ENCODE measurements at regions not wholly inside any gene's neighbourhood (a gene's known extent, or its start where the extent isn't known, plus 50 kb on each side); places are given as distances from the start of the nearest gene placed in this dataset.

- CTCF ChIA-PET (ENCODE audit: partially characterized antibody): interaction anchor here (0.7 to 1.1 kb wide), 3 partner anchors 9 to 28 kb away, joined by 3 read pairs; no protein-coding TSS in a partner anchor
- DNase-seq (ENCODE audit: low read depth in 1 of 2, low spot score in 2 of 2): no peak
- H2AK5ac ChIP-seq (ENCODE audit: low read depth, low read length): no peak overlapping the region
- H2BK5ac ChIP-seq (ENCODE audit: low read depth, low read length): no peak overlapping the region
- POLR2A ChIA-PET (ENCODE audit: partially characterized antibody): no interaction called here
- 0 out of 7 replicates have a peak, but pooled peaks cover 0 to 2% (median 0%) of the 10 kb centered on the region in 4 experiments for H3K27me3 ChIP-seq (replicated peaks in 1 of 4; ENCODE audit: control insufficient read depth in 3 of 4, extremely low read depth in 1 of 4, insufficient read depth in 3 of 4, low read length in 3 of 4)
- no peak overlapping the region for H2BK15ac ChIP-seq (ENCODE audit: low read length)
- no peak overlapping the region for H4K8ac ChIP-seq (ENCODE audit: extremely low read depth, insufficient read depth, low read length)
- no peak overlapping the region for H3K23ac ChIP-seq (ENCODE audit: insufficient read length)
- FAIRE-seq: no peak
- WGBS, 2 experiments (ENCODE audit: extremely low coverage in 1 of 2, insufficient coverage in 1 of 2, insufficient read length in 1 of 2, insufficient replicate concordance in 2 of 2, low coverage in 1 of 2, low lambda C conversion rate in 2 of 2, missing lambda C conversion rate in 1 of 2): 94% methylated on average over 3 of the region's 3 CpGs; no CpG with 5 or more reads in 1 of the 2 experiments
- no peaks in the 10 kb centered on the region for H3K23me2 ChIP-seq (ENCODE audit: low read depth, low read length)
- H3K4me3 ChIP-seq (ENCODE audit: extremely low read depth in 1 of 4, insufficient read depth in 2 of 4, low read depth in 3 of 4, low read length in 4 of 4): no peak overlapping the region
- no peak overlapping the region for H3K4ac ChIP-seq (replicated peaks; ENCODE audit: insufficient read length, low read depth, low read length)
- no peaks in the 10 kb centered on the region for H4K20me1 ChIP-seq (replicated peaks in 1 of 2; ENCODE audit: control insufficient read depth in 1 of 2, insufficient read depth in 2 of 2, low read length in 2 of 2)
- no peaks in the 10 kb centered on the region for H3K4me1 ChIP-seq (replicated peaks in 1 of 4; ENCODE audit: control insufficient read depth in 3 of 4, insufficient read depth in 4 of 4, low read length in 3 of 4)
- H4K5ac ChIP-seq (ENCODE audit: insufficient read length, low read depth, low read length): no peak overlapping the region
- no peak overlapping the region for H3K14ac ChIP-seq (ENCODE audit: insufficient read length)
- no peak overlapping the region for H3K18ac ChIP-seq (ENCODE audit: extremely low read depth, low read length)
- no peaks in the 10 kb centered on the region for H3K9me3 ChIP-seq (ENCODE audit: insufficient read depth in 2 of 2, low read depth in 1 of 2, low read length in 1 of 2)
- H2BK20ac ChIP-seq (ENCODE audit: low read length): no peak overlapping the region
- no peaks in the 10 kb centered on the region for H3K36me3 ChIP-seq (ENCODE audit: control insufficient read depth in 2 of 4, insufficient read depth in 4 of 4, low read length in 3 of 4)
- no peaks in the 10 kb centered on the region for H3K79me2 ChIP-seq (ENCODE audit: control insufficient read depth in 1 of 2, insufficient read depth in 2 of 2, low read length in 2 of 2)
- no peak overlapping the region for H2AFZ ChIP-seq (ENCODE audit: low read length)
- H3K79me1 ChIP-seq (ENCODE audit: low read depth, low read length): no peaks in the 10 kb centered on the region
- no peak overlapping the region for H2BK120ac ChIP-seq (replicated peaks; ENCODE audit: low read depth, low read length)
- H2BK12ac ChIP-seq (ENCODE audit: low read depth, low read length): no peak overlapping the region
- no peak overlapping the region for H3K27ac ChIP-seq (ENCODE audit: low read depth, low read length)
- no peak overlapping the region for H4K91ac ChIP-seq (replicated peaks; ENCODE audit: insufficient read length, low read length)
- no peak overlapping the region for H3K4me2 ChIP-seq (ENCODE audit: insufficient read depth in 1 of 2, low read depth in 2 of 2, low read length in 2 of 2)
- H3K56ac ChIP-seq (replicated peaks; ENCODE audit: insufficient read length, low read depth, low read length): no peak overlapping the region
- no peak overlapping the region for H3K9ac ChIP-seq (replicated peaks in 1 of 4; ENCODE audit: extremely low read depth in 1 of 4, low read depth in 3 of 4, low read length in 3 of 4)
- no peak for TF ChIP-seq TAF7 (optimal IDR thresholded peaks at IDR 0.05; ENCODE audit: borderline replicate concordance, low read depth, low read length)
- no peak for TF ChIP-seq USF2 (IDR thresholded peaks at IDR 0.05; ENCODE audit: low read length)
- no peak for TF ChIP-seq JUN (IDR thresholded peaks at IDR 0.05; ENCODE audit: low read depth, low read length)
- no peak for TF ChIP-seq PHF8 (conservative IDR thresholded peaks at IDR 0.05; ENCODE audit: low read depth, low read length)
- no peak for TF ChIP-seq ATF3 (IDR thresholded peaks at IDR 0.05; ENCODE audit: insufficient read depth, low read depth, low read length)
- no peak for TF ChIP-seq SIRT6 (IDR thresholded peaks at IDR 0.05; ENCODE audit: low read length)
- no peak for TF ChIP-seq JUND (IDR thresholded peaks at IDR 0.05; ENCODE audit: low read length)
- TF ChIP-seq EZH2 (IDR thresholded peaks at IDR 0.05; ENCODE audit: low read depth, low read length, severe bottlenecking): no peak
- no peak for TF ChIP-seq SIN3A (conservative IDR thresholded peaks at IDR 0.05 in 1 of 2, IDR thresholded peaks at IDR 0.05 in 1 of 2; ENCODE audit: low read depth in 1 of 2, low read length in 2 of 2)
- no peak for TF ChIP-seq GTF2F1 (IDR thresholded peaks at IDR 0.05; ENCODE audit: borderline replicate concordance, low read depth, low read length)
- TF ChIP-seq SAP30 (IDR thresholded peaks at IDR 0.05; ENCODE audit: insufficient read depth, insufficient replicate concordance, low read length): no peak
- no peak for TF ChIP-seq KDM4A (IDR thresholded peaks at IDR 0.05; ENCODE audit: low read depth, low read length, severe bottlenecking)
- no peak for TF ChIP-seq BRCA1 (IDR thresholded peaks at IDR 0.05; ENCODE audit: low read depth, low read length)
These were observed 547.2 kb downstream of the CSNK1G3 start for GRCh38 chr5:124059200-124059599.

Measured in H1 (cell line).